Trophoblast cell (in vitro differentiated cells and primary cell): ENCODE measurements at regions not wholly inside any gene's neighbourhood (a gene's known extent, or its start where the extent isn't known, plus 50 kb on each side); places are given as distances from the start of the nearest gene placed in this dataset.

ENCODE experiments used
- DNase-seq, 2 donors: peaks; one replicate each; pipeline ENCODE4 v3.0.0-alpha.2; 2016
- H2AFZ ChIP-seq: 2 replicates; pipeline ENCODE4 v1.6.1; 2013; ENCODE audit warnings: low read length, moderate library complexity, mild to moderate bottlenecking; ENCODE audit not compliant: insufficient read depth, poor library complexity
- H2AK5ac ChIP-seq: 2 replicates; pipeline ENCODE4 v1.6.1; 2013; ENCODE audit warnings: mild to moderate bottlenecking, low read length
- H2BK120ac ChIP-seq: 2 replicates; pipeline ENCODE4 v1.6.1; 2013; ENCODE audit warnings: low read length, mild to moderate bottlenecking, moderate library complexity; ENCODE audit not compliant: insufficient read depth, poor library complexity
- H2BK12ac ChIP-seq: 2 replicates; pipeline ENCODE4 v1.6.1; 2013; ENCODE audit warnings: mild to moderate bottlenecking, low read length, moderate library complexity
- H2BK5ac ChIP-seq: 2 replicates; pipeline ENCODE4 v1.6.1; 2013; ENCODE audit warnings: low read length, low read depth, moderate library complexity, mild to moderate bottlenecking; ENCODE audit not compliant: poor library complexity
- H3K14ac ChIP-seq: 2 replicates; pipeline ENCODE4 v1.6.1; 2013; ENCODE audit warnings: mild to moderate bottlenecking, low read length
- H3K18ac ChIP-seq: 2 replicates; pipeline ENCODE4 v1.6.1; 2013; ENCODE audit warnings: mild to moderate bottlenecking, low read length
- H3K23ac ChIP-seq: 2 replicates; pipeline ENCODE4 v1.6.1; 2013; ENCODE audit warnings: low read length
- H3K27ac ChIP-seq: 2 replicates; pipeline ENCODE4 v1.5.1; 2013; ENCODE audit warnings: low read depth, mild to moderate bottlenecking, inconsistent platforms, low read length, moderate library complexity
- H3K27me3 ChIP-seq: 2 replicates; pipeline ENCODE4 v1.6.1; 2013; ENCODE audit warnings: inconsistent platforms, mild to moderate bottlenecking, low read length, moderate library complexity; ENCODE audit not compliant: insufficient read depth
- H3K36me3 ChIP-seq, 2 experiments: 1 replicate in 1 of 2; 2 replicates in 1 of 2; pipeline ENCODE4 v1.6.1; 2013; ENCODE audit warnings: low read length in 2 of 2, mild to moderate bottlenecking in 2 of 2, moderate library complexity in 1 of 2; ENCODE audit not compliant: insufficient read depth in 2 of 2, control insufficient read depth in 1 of 2
- H3K4ac ChIP-seq: 2 replicates; pipeline ENCODE4 v1.6.1; 2013; ENCODE audit warnings: low read depth, mild to moderate bottlenecking, low read length, moderate library complexity
- H3K4me1 ChIP-seq, 2 experiments: 1 replicate in 1 of 2; 2 replicates in 1 of 2; pipeline ENCODE4 v1.6.1; 2013; ENCODE audit warnings: low read length in 2 of 2, mild to moderate bottlenecking in 2 of 2, moderate library complexity in 1 of 2; ENCODE audit not compliant: insufficient read depth in 2 of 2, control insufficient read depth in 1 of 2
- H3K4me2 ChIP-seq: 2 replicates; pipeline ENCODE4 v1.6.1; 2013; ENCODE audit warnings: inconsistent platforms, mild to moderate bottlenecking, low read length, moderate library complexity
- H3K4me3 ChIP-seq: 2 replicates; pipeline ENCODE4 v1.5.1; 2013; ENCODE audit warnings: mild to moderate bottlenecking, low read depth, low read length, inconsistent platforms
- H3K79me1 ChIP-seq: one replicate; pipeline ENCODE4 v1.6.1; 2013; ENCODE audit warnings: low read length
- H3K79me2 ChIP-seq: 2 replicates; pipeline ENCODE4 v1.6.1; 2013; ENCODE audit warnings: low read length, mild to moderate bottlenecking; ENCODE audit not compliant: control insufficient read depth, insufficient read depth, poor library complexity
- H3K9ac ChIP-seq: 2 replicates; pipeline ENCODE4 v1.6.1; 2013; ENCODE audit warnings: mild to moderate bottlenecking, low read length
- H3K9me3 ChIP-seq: 2 replicates; pipeline ENCODE4 v1.6.1; 2013; ENCODE audit warnings: low read depth, mild to moderate bottlenecking, control low read depth, inconsistent platforms, low read length; ENCODE audit not compliant: insufficient read depth
- H4K12ac ChIP-seq: 2 replicates; pipeline ENCODE4 v1.6.1; 2013; ENCODE audit warnings: low read depth, mild to moderate bottlenecking, low read length, moderate library complexity
- H4K8ac ChIP-seq: 2 replicates; pipeline ENCODE4 v1.6.1; 2013; ENCODE audit warnings: low read depth, mild to moderate bottlenecking, low read length, moderate library complexity
- H4K91ac ChIP-seq: one replicate; pipeline ENCODE4 v1.6.1; 2013; ENCODE audit warnings: low read depth, mild to moderate bottlenecking, low read length, moderate library complexity
- WGBS: extraction: QIAGEN DNeasy Blood & Tissue Kit; methylation state at CpG from one replicate; pipeline ENCODE4 v1.1.7; 2013; ENCODE audit warnings: missing lambda C conversion rate; ENCODE audit not compliant: insufficient read length, insufficient coverage; ENCODE audit errors: extremely low coverage; 5-methylcytosine and 5-hydroxymethylcytosine counted together

GRCh38 chr3:159229116-159229680 lies 427.3 kb downstream of the MFSD1 start:
- Histone ChIP-seq H3K18ac (no peak overlapping the region), H3K4ac (no peak overlapping the region), H3K9me3 (no peaks in the 10 kb centered on the region), H3K27me3 (no peaks in the 10 kb centered on the region), H2BK5ac (no peak overlapping the region), H3K4me3 (no peak overlapping the region), H4K8ac (no peak overlapping the region), H3K4me2 (no peak overlapping the region), H3K14ac (no peak overlapping the region), H2AK5ac (no peak overlapping the region), H3K79me1 (no peaks in the 10 kb centered on the region), H3K4me1 (no peaks in the 10 kb centered on the region), H2BK120ac (no peak overlapping the region), H3K79me2 (no peaks in the 10 kb centered on the region), H2BK12ac (no peak overlapping the region), H3K27ac (no peak overlapping the region), H4K12ac (no peak overlapping the region), H2AFZ (no peak overlapping the region), H3K9ac (no peak overlapping the region), H3K23ac (no peak overlapping the region), H3K36me3 (no peaks in the 10 kb centered on the region), H4K91ac (no peak overlapping the region)
- WGBS, result no CpG with 5 or more reads among the region's 5 CpGs
- DNase-seq, result no peak

GRCh38 chr3:159232966-159233365 lies 431.1 kb downstream of the MFSD1 start:
- Histone ChIP-seq H3K4me2 (no peak overlapping the region), H2BK5ac (no peak overlapping the region), H3K4ac (no peak overlapping the region), H4K91ac (no peak overlapping the region), H3K14ac (no peak overlapping the region), H4K12ac (no peak overlapping the region), H3K79me2 (no peaks in the 10 kb centered on the region), H3K79me1 (no peaks in the 10 kb centered on the region), H3K9ac (no peak overlapping the region), H4K8ac (no peak overlapping the region), H2BK12ac (no peak overlapping the region), H3K4me1 (no peaks in the 10 kb centered on the region), H3K18ac (no peak overlapping the region), H2AFZ (no peak overlapping the region), H3K27ac (no peak overlapping the region), H2BK120ac (no peak overlapping the region), H3K4me3 (no peak overlapping the region), H3K9me3 (no peaks in the 10 kb centered on the region), H3K36me3 (no peaks in the 10 kb centered on the region), H2AK5ac (no peak overlapping the region), H3K27me3 (no peaks in the 10 kb centered on the region), H3K23ac (no peak overlapping the region)
- WGBS, result no CpG with 5 or more reads among the region's 4 CpGs
- DNase-seq, result no peak

GRCh38 chr3:159233734-159234133 lies 431.9 kb downstream of the MFSD1 start:
- Histone ChIP-seq H3K18ac (no peak overlapping the region), H3K79me1 (no peaks in the 10 kb centered on the region), H3K79me2 (no peaks in the 10 kb centered on the region), H3K4me2 (no peak overlapping the region), H2BK120ac (no peak overlapping the region), H2BK12ac (no peak overlapping the region), H3K9me3 (no peaks in the 10 kb centered on the region), H3K4me3 (no peak overlapping the region), H3K23ac (no peak overlapping the region), H4K91ac (no peak overlapping the region), H3K14ac (no peak overlapping the region), H3K27me3 (no peaks in the 10 kb centered on the region), H3K9ac (no peak overlapping the region), H2AFZ (no peak overlapping the region), H2AK5ac (no peak overlapping the region), H3K36me3 (no peaks in the 10 kb centered on the region), H4K12ac (no peak overlapping the region), H3K27ac (no peak overlapping the region), H3K4ac (no peak overlapping the region), H3K4me1 (no peaks in the 10 kb centered on the region), H2BK5ac (no peak overlapping the region), H4K8ac (no peak overlapping the region)
- no CpG with 5 or more reads among the region's 2 CpGs for WGBS
- DNase-seq, result no peak

- Histone ChIP-seq H3K9ac (no peak overlapping the region), H2BK120ac (no peak overlapping the region), H3K9me3 (no peaks in the 10 kb centered on the region), H3K4me1 (no peaks in the 10 kb centered on the region), H4K91ac (no peak overlapping the region), H2BK5ac (no peak overlapping the region), H4K8ac (no peak overlapping the region), H3K27ac (no peak overlapping the region), H2AFZ (no peak overlapping the region), H3K4me3 (no peak overlapping the region), H3K79me2 (no peaks in the 10 kb centered on the region), H3K4ac (no peak overlapping the region), H4K12ac (no peak overlapping the region), H2BK12ac (no peak overlapping the region), H3K27me3 (no peaks in the 10 kb centered on the region), H3K23ac (no peak overlapping the region), H3K18ac (no peak overlapping the region), H3K36me3 (no peaks in the 10 kb centered on the region), H3K79me1 (no peaks in the 10 kb centered on the region), H2AK5ac (no peak overlapping the region), H3K4me2 (no peak overlapping the region), H3K14ac (no peak overlapping the region)
- DNase-seq, result no peak
- no CpG with 5 or more reads among the region's 3 CpGs for WGBS
These were observed 432.5 kb downstream of the MFSD1 start for GRCh38 chr3:159234306-159234705.
